Retinal pigment epithelial cell (primary cell): ENCODE measurements at regions not wholly inside any gene's neighbourhood (a gene's known extent, or its start where the extent isn't known, plus 50 kb on each side); places are given as distances from the start of the nearest gene placed in this dataset.

Experiments used
- DNase-seq: peaks from one replicate; pipeline ENCODE4 v3.0.0-alpha.2; 2010; ENCODE audit warnings: low read depth
- H3K4me3 ChIP-seq: 2 replicates; pipeline ENCODE4 v1.5.1; 2011; ENCODE audit warnings: mild to moderate bottlenecking, low read length, control low read depth, moderate library complexity
- TF ChIP-seq, protein P1 (sequence below): conservative IDR thresholded peaks from 2 replicates; pipeline ENCODE4 v1.5.1; 2011; ENCODE audit warnings: low read depth, low read length, control low read depth, inconsistent platforms

DNA sequence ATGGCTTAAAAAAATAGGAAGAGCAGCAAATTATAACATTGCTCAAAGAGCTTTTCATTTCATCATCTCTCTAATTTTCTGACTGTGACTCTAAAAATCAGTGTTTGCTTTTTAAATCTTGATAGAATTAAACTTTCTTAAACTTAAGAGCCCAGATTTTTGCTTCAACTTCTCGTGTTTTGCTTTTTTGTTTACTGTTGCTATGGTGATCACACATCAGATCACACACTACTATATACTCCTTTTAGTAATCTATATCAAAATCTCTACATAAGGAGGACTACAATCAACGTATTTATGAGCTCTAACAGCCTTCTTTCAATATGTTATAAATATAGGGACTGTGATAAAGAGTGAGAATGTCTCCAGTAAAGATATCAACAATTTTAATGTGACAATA, 537.3 kb downstream of the KCNT2 start:
- no peak for DNase-seq
- TF ChIP-seq, protein P1, sequence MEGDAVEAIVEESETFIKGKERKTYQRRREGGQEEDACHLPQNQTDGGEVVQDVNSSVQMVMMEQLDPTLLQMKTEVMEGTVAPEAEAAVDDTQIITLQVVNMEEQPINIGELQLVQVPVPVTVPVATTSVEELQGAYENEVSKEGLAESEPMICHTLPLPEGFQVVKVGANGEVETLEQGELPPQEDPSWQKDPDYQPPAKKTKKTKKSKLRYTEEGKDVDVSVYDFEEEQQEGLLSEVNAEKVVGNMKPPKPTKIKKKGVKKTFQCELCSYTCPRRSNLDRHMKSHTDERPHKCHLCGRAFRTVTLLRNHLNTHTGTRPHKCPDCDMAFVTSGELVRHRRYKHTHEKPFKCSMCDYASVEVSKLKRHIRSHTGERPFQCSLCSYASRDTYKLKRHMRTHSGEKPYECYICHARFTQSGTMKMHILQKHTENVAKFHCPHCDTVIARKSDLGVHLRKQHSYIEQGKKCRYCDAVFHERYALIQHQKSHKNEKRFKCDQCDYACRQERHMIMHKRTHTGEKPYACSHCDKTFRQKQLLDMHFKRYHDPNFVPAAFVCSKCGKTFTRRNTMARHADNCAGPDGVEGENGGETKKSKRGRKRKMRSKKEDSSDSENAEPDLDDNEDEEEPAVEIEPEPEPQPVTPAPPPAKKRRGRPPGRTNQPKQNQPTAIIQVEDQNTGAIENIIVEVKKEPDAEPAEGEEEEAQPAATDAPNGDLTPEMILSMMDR, result no peak
- H3K4me3 ChIP-seq, result no peak overlapping the region

DNA sequence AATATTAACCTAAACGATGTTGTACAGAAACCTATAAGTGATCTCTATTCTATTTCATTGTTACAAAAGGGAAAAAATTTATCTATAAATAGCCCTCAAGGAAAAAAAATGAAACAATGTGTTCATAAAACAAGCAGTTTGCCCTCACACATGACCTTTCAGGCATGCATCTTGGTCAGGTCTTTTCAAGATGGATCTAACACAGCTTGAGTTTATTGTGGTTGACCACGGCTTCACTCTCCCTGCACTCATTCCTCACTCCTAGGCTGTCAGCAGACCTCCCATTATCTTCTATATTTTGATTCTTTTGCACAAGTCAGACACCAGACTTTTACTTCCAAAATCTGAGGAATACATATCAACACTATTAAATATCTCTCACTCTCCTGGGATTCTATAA, 544.3 kb downstream of the KCNT2 start:
- TF ChIP-seq, protein P1, result no peak
- DNase-seq, result no peak
- H3K4me3 ChIP-seq, result no peak overlapping the region

DNA sequence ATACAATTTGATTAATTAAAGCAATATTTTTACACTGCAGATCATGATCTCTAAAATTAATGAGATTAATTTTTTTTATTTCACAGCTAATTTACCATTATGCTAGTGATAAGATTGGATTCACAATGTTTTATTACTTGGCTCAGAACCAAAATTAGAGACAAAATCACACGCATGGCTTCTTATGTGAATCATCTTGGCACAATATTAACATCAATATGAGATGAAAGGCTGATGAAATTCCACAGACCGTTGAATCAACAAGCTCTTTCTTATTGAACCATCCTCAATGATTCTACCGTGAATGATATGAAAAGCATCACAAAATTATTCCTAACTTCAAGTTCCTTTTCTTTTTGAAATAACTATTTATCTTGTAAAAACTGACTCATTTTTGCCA, 544.9 kb downstream of the KCNT2 start:
- no peak overlapping the region for H3K4me3 ChIP-seq
- TF ChIP-seq, protein P1, result no peak
- no peak for DNase-seq

DNA sequence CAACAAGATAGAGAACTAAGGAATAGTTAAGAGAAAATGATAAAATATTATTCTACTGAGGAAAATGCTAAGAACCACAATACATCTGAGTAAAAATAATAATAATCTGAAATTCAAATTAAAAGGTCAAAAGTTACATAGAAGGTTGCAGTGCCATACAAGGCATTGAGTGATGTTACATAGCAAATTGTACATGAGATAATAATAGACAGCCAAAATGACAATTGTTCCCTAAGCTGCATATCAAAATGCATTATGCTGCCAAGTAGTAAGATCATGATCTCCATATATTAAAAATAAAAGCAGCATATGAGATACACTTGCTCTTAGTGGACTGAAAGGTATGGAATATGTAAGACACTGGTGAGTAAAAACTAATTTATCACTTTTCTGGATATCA, 547.7 kb downstream of the KCNT2 start:
- TF ChIP-seq, protein P1, result no peak
- H3K4me3 ChIP-seq, result no peak overlapping the region

DNA sequence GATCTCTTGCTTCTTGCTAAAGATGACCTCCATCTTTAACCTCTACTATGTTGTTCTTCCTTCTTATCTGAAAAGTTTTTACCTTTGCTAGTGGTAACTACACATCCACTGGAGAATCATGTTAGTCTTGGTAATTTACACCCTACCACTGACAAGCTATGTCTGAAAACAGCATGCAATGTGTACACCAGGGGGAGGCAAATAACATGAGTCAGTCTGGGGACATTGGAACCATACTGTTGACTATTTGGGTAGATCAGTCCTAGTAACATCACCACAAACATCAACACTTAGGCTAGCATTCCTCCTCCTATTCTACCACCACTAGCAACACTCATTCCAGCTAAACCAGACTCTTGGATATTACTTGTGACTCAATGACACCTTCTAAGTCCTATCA, 549.0 kb downstream of the KCNT2 start:
- TF ChIP-seq, protein P1, result no peak
- H3K4me3 ChIP-seq, result no peak overlapping the region
- DNase-seq, result no peak

More for the DNA sequence above, 547.7 kb downstream of the KCNT2 start:
- DNase-seq, result no peak

DNA sequence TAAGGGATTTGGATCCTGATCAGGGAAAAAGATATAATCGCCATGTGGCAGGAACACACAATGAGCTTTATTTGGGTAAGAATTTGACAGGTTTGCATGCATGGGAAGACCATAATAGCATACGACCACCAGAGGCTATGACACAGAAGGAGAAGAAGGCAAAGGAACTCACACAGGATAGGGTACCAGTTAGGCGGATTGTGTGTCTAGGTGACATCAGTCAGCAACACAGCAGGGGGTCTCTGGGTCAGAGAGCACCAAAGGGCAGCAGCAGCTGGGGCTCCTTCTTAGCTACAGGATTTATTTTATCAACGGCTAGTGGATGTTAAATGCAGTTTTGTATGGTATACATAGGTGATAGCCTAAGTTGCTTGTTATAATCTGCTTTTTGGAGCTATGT, 551.3 kb downstream of the KCNT2 start:
- TF ChIP-seq, protein P1, result no peak
- DNase-seq, result no peak
- H3K4me3 ChIP-seq, result no peak overlapping the region

DNA sequence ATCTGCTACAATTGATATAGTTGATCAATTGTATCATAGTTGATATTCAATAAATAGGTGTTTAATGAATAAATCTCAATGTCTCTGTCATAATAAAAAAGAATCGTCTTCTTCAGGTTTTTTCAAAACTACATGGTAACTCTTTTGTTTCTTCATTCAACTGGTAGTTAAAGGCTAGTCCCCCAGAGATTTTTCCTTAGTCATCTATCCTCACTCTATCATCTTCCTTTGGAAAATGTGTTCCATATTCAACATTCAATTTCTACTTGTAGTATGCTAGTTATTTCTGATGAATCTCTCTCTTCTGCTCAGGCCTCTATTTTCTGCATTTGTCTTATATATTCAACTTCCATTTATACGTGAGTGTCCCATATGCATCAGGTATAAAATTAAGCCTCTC, 558.8 kb downstream of the KCNT2 start:
- TF ChIP-seq, protein P1, result no peak
- DNase-seq, result no peak
- no peak overlapping the region for H3K4me3 ChIP-seq
